ENCODE measurements at regions not wholly inside any gene's neighbourhood (a gene's known extent, or its start where the extent isn't known, plus 50 kb on each side); places are given as distances from the start of the nearest gene placed in this dataset.

DNA sequence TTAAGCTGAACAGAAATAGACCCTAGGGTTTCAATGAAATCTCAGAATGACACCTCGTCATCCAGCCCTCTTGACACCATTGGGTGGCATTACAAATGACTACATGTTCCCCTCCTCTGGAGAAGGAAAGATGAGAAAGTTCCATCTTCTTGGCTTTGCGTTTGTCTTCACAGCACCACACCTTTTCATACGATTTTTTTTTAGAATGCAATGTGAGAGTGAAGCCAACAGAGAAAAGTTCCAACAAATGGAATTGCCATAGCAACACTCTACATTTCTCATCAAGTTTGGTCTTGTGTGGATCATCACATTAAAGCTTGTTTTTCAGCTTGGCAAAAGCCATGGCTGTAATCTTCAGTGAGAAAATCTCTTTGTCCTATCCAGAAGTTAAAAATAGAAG is 183.4 kb upstream of the SNX7 start:
- no peak for DNase-seq

DNA sequence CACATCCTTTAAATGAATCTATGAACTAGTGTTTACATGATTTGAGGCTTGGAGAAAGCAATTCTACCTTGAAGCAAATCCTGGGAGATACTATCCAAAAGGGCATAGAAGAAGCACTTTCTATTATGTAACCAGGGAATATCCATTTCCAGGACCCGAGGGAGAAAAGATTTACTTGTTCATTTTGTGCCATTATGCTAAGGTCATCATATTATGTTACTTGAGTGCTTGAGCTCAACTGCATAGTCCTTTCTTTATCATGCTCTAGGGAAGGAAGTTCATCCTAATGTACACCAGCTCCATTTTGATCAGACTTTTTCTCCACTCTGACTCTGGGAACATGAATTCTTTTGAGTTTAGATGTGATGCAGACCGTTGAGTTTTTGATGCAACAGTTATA is 188.6 kb upstream of the SNX7 start:
- DNase-seq = no peak

DNA sequence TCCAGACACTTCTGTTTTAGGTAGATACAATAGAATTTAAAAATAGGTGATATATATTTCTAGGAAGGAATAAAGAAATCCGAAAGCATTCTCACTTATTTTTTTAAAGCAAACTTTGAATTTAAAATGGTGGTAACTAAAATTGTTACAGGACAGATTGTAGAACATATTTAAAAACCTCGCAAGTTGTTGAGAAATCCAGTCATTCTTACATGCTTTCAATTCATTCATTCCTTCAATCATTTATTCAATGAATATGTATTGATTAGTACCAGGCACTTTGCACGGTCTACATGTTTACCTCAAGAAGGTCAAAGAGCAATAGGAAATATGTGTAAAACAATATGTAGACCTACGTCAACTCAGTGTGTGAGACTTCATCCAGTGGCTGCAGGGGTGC is 189.9 kb upstream of the SNX7 start:
- no peak for DNase-seq

DNA sequence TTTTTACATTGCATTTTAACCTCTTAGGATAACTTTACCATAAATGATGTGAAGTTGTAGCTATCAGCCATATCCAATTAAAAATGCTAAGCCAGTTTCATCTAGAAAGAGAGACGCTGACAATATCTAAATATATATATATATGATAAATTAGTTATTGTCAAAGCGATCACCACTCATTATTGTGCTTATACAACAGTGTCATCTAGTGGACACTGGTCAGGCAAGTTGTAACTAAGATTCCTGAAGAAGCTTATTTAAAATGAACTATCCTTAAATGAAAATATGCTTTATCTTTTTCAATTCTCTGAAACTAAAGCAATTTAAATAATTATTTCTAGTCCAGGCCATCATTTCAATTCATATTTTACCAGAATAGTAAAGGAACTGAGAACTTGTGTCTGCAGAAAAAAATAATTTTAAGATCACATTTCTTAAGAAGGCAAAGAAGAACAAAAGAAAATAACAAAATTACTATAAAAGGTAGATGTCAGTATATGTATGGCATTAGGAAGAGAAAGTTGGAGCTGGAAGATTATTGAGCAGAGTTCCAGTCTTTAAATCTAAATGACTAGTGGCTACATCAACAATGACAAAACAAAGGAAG is 193.3 kb upstream of the SNX7 start:
- DNase-seq = peak; percentile 49 to 57

DNA sequence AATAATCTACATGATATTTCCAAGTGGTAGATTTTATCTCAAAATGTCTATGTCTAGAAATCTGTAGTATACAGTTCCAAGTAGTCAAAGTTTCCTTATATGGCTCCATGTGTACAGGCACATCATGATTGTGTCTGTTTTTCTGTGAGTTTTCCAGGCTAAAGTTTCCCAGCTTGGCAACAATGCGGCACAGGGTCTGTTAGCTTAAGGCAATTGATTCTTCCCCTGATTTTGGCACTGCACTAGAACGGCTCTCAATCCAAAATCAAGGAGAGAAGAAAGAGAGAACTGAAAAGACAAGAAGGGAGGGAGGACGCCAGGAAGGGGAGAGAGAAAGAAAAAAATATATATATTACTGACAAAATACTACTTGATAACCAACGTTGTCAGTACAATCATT is 193.9 kb upstream of the SNX7 start:
- DNase-seq = no peak

DNA sequence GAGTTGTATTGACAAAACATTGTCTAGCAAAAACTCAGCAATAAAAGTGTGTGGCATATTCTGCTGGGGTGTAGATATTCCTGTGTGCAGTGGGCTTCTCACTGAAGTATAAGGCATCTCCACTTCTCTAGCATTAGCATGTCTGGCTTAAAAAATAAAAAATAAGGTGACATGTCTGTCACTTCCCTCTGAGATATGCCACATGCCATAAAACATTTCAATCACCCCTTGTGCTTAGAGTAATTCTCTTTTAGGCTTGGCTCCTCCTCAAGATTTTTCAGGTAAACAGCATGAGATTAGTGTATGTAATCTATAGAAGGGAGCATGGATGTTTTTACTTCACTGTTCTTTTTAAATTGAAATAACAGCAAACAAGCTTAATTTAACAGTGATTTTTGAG is 194.4 kb upstream of the SNX7 start:
- DNase-seq = no peak

DNA sequence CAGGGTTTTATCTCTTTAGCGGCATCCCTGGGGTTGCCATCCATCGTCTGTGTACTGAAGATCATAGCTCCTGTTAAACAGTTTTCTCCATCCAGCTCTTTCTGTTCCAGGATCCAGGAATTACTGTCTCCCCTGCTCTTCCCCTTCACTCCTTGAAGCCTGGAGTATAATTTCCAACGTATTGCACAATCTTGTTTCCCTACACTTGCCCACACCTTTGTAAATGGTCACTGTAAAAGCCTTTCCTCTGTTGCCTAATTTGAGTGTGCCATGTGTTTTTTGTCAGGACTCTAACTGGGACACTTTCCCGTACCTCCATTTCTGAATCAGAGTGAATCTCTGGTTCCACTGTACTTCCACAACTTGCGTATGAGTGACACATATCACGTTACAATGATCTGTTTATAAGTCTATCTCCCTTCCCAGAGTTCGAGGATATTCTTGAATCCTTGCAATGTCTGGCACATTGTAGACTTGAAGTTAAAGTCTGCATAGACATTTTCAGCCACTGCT is 199.6 kb upstream of the SNX7 start:
- no peak for DNase-seq

DNA sequence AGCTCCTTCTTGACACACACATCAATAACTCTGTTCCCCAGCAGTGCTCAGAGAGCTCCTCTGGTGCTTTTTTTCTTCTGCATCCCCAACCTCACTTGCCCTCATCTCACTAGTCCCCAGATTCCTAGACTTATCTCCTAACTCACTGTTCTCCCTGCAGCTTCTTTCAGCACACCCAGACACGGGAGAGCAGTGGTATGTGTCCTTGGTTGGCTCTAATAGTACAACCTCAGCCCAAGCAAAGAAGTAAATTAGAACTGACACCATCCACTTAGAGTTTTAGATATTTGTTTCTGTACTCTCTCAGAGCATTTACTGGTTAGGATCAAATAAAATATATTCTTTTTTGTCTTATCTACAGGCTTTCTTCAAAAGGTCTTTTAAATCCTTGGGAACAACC is 201.4 kb upstream of the SNX7 start:
- no peak for DNase-seq

DNA sequence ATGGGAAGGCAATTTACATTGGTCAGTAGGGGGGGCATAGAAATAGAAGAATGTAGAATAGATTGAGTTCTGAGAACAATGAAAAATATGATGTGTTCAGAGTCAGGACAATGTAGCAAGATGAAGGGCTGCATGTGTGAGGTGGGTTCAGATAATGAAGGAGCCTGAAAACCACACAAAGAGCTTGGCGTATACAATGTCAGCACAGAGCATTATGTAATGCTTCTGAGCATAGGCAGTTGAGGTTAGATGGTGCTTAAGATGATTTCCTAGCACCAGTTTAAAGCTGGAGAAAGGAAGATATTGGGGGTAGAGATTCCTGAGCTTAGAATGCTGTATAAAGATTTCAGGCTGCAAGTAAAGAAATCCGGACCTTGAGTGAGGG is 202.0 kb upstream of the SNX7 start:
- no peak for DNase-seq

DNA sequence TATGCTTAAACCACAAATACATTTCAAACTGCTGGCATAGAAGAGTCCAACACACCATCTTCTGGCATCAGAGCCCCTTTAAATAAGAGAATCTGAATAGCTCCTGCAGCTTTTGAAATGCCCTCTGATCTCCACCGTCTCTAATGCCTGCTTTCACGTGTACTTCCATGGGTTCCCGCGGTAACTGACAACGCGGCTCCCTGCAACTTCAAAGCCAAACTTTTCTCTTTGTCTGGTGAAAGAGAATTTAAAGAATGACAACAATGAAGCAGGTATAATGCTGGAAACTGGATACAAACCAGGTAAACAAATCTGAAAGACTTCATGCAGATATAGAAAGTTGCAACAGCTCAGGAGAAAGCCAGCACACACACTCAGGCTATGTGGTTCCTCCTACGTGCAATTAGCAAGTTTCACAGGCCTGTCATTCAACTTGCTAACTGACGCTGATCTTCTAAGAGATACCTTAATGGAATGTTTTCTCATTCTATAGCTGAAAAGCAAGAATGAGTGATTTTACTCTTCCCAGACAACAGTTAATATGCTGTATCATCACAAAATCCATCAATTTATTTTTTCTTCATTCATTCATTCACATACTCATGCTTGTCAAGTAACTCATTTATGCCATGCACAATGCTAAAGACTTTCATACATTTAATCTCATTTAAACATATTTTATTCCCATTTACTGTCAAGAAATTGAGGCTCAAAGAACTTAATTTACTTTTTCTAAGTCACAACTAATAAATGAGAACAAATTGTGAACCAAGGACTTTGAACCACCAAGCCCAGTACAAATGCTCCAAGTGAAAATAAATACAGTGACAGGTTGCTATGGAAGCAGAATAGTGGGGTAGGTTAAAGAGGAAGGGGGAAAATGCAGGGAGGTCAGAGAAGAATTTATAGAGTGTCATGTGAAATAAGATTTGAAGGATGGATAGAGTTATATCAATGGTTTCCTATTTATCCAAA is 202.7 kb upstream of the SNX7 start:
- no peak for DNase-seq

DNA sequence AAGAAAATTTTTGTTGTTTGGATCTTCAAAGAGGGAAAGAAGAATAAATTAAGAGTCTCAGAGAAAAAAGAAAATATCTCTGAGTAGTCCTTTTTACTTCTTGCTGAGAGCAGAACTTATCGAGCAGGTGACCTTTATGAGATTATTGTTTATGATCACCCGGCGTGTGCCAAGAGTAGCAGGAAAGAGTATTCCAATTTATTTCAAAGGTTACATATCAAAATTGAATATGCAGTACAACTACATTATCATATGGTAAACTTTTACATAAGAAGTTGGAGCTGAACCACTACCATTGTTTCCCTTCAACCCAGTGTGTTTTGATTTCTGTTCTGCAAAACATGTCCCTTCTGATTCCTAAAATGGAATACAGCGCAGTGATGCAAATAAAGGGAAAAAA is 204.3 kb upstream of the SNX7 start:
- DNase-seq = no peak

DNA sequence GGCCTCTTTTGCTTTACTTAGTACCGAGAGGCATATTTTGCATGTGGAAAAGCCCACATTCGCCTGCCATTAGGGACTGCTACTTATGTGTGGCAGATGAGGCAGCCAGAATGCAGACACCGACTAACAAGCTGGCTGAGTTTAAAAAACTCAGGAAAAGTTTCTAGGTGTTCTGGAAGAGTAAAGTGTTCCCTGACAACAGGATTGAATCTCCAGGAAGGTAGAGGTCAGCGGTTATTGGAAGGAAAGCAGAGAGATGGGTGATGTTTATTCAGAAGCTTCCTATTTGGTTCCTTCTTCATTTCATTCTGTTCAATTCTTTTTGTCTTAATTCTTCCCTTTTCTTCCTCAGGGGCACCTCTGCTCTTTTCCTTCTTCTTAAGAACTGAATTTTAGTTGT is 206.9 kb upstream of the SNX7 start:
- no peak for DNase-seq

DNA sequence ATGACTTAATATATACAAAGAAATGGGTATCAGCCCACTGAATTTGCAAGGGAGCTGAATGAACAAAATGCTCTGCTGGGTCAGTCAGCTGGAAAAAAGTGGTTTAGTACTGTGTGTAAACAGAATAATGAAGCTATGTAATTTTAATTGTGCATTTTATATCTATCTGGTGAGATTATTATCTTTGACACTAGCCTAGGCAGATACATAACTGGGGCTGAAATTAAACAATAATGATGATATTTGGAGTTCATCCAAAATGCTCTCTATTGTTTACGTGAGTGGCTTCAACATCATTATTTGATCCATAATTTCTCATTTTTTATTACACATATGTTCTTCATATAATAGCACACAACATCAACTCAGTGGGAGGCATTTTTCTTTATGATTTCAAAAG is 208.5 kb upstream of the SNX7 start:
- DNase-seq = no peak

DNA sequence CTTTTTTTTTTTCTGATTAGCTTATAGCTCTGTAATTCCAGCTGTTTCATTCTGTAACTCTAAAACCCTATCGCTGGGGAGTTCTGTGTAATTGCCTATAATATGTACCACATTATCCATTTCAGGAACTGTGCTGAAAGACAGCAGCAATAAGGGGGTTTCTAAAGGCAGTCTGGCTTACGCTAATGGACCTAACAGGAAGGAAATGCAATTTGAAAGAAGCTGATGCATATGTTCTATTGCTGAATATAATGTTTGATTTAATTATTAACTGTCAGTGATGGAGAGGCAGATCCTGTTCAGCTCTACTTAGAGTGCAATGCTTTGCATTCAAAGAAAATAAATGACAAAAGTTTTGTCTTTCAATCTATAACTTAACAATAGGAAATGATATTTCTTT is 209.4 kb upstream of the SNX7 start:
- DNase-seq = no peak

DNA sequence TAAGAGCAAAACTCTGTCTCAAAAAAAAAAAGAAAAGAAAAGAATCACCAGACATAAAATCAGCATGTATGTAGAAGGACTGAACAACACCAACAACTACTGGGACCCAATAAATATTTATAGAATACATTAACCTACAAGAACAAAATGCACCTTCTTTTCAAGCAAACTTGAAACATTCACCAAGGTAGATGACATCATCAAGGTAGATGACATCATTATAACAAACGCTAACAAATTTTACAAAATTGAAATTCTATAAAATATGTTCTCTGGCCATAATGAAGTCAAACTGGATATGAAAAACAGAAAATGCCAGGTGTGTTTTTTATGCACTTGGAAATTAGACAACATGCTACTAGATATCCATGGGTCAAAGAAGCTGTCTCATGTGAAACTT is 220.2 kb upstream of the SNX7 start:
- DNase-seq = no peak

DNA sequence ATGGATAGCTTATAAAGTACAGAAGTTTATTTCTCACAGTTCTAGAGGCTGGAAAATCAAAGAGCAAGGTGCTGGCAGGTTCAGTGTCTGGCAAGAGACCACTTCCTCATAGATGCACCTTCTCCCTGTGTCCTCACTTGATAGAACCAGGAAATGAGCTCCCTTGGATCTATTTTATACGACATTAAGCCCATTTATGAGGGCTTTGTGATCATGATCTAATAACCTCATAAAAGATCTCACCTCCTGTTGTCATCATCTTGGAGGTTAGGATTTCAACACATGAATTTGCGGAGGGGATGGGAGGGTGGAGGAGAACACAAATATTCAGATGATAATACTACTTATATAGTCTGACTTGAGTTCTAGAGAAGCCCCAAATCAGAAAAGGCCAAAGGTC is 222.1 kb upstream of the SNX7 start:
- no peak for DNase-seq

DNA sequence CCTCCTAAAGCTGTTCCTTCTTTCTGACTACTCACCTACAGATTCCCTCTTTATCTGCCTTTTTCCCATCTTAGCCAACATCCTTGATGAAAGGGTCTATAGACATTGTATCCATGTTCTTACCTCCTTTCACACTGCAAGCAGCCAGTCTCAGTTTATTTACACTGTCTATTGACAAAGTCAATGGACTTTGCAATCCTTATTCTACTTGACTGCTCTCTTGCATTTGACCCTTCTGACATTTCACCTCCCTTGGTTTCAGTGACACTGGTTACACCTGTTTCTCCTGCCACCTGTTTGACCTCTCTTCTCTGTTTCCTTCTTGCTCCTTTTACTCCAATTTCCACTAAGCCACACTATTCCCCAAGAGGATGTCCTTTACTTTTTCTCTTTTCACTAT is 224.0 kb upstream of the SNX7 start:
- DNase-seq = no peak

DNA sequence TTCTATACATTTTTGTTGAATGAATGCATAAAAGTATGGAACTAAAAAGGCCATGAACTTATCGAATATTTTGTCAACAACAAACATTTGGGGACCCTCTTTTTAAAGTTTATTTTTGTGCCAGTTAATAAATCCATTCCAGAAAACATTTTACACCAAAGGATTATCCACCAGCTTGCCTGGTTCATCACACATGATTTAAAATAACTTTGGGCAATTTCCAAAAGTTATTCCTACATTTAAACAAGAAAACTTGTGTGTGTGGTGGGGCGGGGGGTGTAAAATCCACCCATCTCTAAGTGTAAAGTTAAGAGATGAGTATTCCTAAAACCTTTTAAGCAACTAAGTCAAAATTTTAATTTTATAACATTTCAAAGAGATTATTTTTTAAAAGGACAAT is 224.5 kb upstream of the SNX7 start:
- no peak for DNase-seq

DNA sequence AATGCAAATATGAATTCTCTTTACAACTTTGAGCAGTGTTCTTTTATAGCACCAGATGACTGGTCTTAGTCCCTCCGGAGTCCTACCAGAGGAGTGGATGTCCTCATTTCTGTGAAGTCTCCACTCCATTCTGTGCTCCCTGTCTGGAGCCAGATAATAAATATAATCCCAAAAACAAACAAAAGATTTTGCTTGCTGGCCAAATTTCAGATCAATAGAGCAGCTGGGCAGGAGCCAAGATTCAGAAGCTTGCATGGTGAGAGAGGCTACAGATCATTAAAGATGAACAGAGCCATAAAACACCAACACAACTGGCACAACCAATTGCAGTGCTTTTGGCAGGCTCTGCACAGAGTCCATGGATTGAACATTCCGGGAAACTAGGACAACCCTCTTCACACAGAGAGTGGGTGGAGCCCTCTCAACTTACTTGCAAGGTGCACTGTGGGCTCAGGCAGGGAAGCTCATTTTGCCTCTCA is 231.5 kb upstream of the SNX7 start:
- DNase-seq = no peak

DNA sequence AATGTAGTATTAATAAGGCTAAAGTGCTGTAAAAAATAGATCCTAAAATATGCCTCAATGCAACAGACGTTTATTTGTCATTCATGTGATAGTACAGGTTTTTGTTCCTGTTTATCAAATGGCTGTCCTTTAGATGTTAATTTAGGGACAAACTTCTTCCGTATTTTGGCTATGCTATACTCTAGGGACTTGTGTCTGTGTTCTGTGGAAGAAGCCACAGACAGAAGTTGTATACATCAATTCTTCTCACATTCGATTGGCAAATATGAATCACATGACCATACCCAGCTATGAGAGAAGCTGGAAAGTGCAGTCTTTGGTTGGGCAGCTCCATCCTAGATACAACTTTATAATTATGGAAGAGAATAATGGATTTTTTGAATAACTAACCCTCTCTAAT is 232.7 kb upstream of the SNX7 start:
- DNase-seq = no peak

DNA sequence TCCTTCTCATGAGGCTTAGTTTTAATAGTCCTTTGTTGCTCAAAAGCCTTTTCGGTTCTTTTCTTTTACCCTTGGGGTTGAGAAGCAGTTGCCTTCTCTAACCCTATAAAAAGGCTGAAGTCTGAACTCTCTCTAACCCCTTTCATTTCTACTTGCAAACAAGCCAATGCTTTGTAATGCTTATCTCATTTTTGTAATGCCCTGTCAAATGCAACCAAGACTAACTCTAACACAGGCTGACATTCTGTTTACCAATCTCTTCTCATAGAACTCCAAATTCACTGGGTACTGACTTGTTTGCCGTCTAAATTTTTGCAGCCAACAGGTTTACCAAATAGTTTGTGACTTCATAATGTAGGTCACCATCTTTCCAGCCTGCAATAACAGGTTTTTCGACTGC is 233.9 kb upstream of the SNX7 start:
- no peak for DNase-seq

DNA sequence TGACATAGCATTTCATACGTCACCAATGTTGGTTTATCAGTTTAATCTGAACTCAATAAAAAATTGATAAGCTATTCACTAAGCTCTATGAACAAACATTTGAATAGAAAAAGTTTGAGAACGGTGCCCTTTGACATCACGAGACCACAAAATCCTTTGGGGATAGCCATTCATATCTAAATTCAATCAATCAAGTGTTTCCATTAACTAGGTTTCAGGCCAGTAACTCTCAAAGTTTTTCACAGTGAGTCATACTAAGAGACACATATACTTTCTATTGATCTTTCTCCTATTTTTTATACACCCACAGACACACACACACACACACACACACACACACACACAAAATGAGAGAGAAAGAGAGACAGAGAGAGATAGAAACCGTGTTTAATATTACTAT is 235.4 kb upstream of the SNX7 start:
- no peak for DNase-seq

DNA sequence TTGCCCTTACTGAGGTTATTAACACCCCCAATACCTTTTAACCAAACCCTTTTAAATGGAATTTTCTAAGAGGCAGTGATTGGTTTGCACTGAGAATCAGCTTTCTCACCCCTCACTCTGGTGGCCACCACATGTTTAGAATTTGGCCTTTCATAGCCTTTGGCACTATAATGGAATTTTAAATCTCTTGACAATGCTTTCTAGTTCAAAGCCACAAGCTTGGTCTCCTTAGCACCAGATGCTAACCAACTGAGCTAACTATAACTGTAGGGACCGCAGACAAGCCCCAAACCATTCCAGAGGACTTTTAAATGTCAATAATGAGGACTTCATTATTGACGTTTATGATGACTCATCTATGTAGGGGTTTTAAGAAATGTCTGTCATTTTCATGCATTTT is 238.7 kb upstream of the SNX7 start:
- DNase-seq = no peak

DNA sequence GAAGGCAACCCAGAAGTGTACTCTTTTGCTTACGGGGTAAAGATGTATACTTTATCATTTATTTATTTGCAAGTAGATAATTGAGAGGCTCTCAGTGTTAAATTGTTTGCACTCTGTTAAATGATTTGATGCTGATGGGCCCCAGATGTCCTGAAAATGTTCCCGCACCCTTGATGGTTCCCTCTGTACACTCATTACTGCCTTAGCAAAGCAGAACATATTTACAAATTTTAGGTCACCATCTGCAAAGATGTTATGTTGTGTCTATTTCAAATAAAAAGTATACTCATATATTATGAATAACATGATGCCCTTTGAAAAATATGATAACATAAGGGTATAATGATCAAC is 240.5 kb upstream of the SNX7 start:
- no peak for DNase-seq
